Prostate gland (tissue), 2 donors: ENCODE measurements at regions not wholly inside any gene's neighbourhood (a gene's known extent, or its start where the extent isn't known, plus 50 kb on each side); places are given as distances from the start of the nearest gene placed in this dataset.

Experiments
- POLR2AphosphoS5 ChIP-seq: sonication (generic); formaldehyde crosslinking; IDR thresholded peaks from one replicate; pipeline ENCODE4 v1.6.1; 2017; ENCODE audit warnings: antibody characterized with exemption
- TF ChIP-seq, protein P1 (sequence below), 4 experiments: fragments of 200-600 bp in 2 of 4; fragments of 450-650 bp in 2 of 4; sonication (generic) in 2 of 4; IDR thresholded peaks; 1 replicate in 3 of 4; 2 replicates in 1 of 4; pipeline ENCODE4 v1.5.1; 2016 to 2019; ENCODE audit warnings: antibody characterized with exemption in 4 of 4, mild to moderate bottlenecking in 2 of 4, moderate library complexity in 2 of 4

DNA sequence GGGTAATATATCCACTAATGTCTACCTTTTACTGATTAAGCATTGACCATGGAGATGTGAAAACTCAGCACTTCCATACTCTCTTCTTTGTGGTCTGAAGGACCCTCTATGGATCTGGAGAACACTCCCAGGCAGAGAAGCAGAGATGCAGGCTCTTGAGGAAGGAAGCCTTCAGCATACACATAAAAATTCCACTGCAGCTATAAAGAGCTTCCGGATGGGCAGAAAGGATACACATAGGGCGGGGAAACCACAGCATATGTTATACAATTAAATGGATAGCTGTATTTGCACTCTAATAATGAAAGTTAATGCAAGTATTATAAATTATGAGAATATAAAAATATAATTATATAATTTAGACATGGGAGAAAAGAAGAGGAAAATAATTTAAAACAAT lies 1258.2 kb upstream of the ALCAM start:
- TF ChIP-seq, protein P1, sequence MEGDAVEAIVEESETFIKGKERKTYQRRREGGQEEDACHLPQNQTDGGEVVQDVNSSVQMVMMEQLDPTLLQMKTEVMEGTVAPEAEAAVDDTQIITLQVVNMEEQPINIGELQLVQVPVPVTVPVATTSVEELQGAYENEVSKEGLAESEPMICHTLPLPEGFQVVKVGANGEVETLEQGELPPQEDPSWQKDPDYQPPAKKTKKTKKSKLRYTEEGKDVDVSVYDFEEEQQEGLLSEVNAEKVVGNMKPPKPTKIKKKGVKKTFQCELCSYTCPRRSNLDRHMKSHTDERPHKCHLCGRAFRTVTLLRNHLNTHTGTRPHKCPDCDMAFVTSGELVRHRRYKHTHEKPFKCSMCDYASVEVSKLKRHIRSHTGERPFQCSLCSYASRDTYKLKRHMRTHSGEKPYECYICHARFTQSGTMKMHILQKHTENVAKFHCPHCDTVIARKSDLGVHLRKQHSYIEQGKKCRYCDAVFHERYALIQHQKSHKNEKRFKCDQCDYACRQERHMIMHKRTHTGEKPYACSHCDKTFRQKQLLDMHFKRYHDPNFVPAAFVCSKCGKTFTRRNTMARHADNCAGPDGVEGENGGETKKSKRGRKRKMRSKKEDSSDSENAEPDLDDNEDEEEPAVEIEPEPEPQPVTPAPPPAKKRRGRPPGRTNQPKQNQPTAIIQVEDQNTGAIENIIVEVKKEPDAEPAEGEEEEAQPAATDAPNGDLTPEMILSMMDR (IDR thresholded peaks at IDR 0.05): no peak
- TF ChIP-seq POLR2AphosphoS5: no peak
